GM19397 (cell line): ENCODE measurements at regions not wholly inside any gene's neighbourhood (a gene's known extent, or its start where the extent isn't known, plus 50 kb on each side); places are given as distances from the start of the nearest gene placed in this dataset.

Experiments used
- ATAC-seq: cut with Tn5 transposase; IDR thresholded peaks from one replicate; pipeline ENCODE4 v1.9.1; 2021; ENCODE audit warnings: mild to moderate bottlenecking, moderate library complexity; ENCODE audit not compliant: unreplicated experiment

GRCh38 chr14:59087711-59088110 is 100.8 kb upstream of the DAAM1 start:
- ATAC-seq, result no peak

DNA sequence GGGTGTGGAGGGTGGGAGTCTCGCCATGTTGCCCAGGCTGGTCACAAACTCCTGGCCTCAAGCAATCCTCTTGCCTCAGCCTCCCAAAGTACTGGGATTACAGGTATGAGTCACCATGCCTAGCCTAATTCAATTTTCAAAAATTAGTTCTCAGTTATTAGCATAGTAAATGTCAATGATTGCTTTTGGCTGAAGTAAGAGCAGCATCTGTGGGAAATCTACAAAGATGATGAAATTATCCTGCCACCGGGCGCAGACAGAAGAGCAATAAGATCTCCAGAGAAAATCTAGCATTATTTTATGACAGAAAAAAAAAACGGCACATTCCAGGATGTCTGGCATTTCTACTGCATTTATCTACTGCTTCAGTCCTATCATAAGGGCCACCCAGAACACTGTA is 97.9 kb upstream of the DAAM1 start:
- no peak for ATAC-seq

DNA sequence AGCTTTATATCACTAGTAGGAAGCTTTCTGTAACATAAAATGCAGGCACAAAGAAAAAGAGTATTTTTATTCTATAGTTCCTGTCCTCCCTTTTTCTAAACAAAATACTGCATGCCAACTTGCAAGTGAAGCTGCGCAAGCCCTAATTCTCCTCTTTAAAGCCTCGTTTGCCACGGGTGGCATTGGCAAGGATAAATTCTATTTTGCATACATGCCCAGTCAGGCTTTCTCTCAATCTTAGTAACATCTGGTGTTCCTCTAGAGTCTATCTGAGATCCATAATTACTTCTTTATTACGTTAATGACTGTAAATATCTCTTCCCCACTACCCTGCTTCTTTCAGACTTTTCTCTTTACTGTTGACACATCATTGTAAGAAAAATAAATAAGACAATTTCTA is 97.1 kb upstream of the DAAM1 start:
- no peak for ATAC-seq

DNA sequence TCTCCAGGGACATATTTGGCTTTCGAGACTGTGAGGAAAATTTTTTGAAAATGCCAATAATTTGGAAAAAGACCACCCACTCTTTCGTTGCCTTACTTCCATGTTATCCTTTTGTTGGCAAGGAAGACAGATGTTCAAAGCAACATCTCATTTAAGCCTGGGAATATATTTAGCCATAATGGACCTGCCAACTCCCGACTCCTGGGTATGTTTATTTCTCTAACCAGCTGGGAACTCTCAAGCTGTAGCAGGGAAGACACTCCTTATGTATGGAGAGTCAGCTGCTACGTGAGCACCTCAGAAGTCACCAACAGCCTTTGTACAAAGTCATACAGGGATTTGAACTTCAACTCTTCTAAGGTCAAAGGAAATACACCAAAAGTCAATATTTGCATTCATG is 96.5 kb upstream of the DAAM1 start:
- no peak for ATAC-seq

DNA sequence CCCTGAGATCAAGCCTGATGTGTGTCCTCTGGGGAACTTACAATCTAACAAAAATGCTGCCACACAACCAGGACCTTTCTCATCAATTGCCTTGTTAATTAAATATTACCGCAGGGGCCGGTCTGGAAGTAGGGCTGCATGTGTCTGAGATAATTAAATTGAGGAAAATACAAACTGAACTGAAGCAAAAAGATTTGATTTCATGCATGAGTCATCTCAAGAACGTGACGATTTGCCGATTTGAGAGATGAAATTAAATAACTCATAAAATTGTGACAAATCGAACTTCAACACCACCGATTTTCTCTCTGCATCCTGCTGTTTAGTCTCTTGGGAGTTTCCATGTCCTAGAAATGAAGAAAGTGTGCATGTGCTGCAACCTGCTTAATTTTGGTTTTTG is 94.6 kb upstream of the DAAM1 start:
- ATAC-seq, result no peak

- ATAC-seq, result no peak
Observed at GRCh38 chr14:59096303-59096702, 92.2 kb upstream of the DAAM1 start.

GRCh38 chr14:59097681-59098080 is 90.8 kb upstream of the DAAM1 start:
- no peak for ATAC-seq

DNA sequence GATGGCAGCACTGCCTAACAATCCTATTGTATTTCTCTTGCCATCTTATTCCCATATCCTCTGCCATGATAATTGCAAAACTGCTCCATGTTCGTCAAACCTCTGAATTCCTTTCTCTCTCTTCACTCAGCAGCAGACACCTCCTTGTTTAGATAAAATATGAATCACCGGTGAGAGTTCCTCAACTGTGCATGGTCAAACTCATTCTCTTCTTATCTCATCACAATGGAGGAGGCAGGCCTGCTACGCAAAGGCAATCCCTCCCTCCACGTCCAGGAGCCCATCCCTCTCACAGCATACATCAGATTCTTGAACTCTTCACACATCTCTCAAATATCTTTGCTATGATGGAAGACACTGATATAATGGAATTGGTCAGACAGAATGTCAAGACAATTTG is 90.1 kb upstream of the DAAM1 start:
- ATAC-seq, result no peak

GRCh38 chr14:59100205-59100604 is 88.3 kb upstream of the DAAM1 start:
- no peak for ATAC-seq

GRCh38 chr14:59101476-59101875 is 87.0 kb upstream of the DAAM1 start:
- no peak for ATAC-seq

DNA sequence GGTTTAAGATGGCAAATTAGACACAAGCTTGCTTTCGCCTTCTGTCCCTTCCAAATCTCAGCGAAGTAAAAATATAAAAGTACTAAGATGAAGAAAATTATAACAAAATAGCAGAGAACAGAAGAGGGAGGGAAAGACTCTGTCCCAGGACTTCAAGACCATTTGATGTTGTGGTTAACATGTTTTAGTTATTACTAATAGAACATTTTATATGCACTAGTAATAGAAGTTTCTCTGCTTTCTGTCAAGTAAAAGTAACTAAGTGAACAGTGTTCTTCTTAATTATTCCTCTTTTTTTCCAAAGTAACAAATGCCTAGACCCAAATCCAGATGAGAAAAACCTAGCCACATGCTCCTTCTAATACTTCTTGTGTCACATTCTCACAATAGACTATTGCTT is 85.1 kb upstream of the DAAM1 start:
- no peak for ATAC-seq

DNA sequence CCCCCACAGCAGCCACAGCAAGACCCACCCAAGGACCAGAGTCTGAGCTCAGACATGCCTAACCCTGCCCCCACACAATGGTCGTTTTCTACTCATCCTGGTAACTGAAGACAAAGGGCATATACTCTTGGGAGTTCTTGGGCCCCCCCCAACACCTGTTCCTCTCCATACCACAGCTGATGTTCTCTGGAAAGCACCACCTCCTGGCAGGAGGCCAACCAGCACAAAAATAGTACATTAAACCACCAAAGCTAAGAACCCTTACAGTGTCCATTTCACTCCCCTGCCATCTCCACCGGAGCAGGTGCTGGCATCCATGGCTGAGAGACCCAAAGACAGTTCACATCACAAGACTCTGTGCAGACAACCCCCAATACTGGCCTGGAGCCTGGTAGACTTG is 80.6 kb upstream of the DAAM1 start:
- no peak for ATAC-seq

DNA sequence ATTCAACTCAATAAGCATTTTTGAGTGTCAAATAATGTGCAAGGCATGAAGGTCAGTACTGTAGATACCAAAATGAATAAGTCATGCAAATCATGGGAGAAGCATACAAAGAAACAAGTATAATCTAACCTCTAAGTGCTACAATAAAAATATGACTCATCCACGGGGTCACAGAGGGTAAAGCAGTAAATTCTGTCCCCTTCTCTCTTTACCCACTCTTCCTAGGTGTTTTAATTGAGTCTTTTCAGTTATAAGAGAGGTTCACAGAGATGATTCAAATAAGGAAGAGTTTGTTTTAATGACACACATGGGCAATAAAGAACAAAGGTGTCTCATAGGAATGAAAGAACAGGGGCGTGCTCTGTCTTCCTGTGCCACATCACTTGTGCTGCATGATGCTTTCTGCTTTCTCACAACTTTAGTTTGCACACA is 71.5 kb upstream of the DAAM1 start:
- ATAC-seq, result no peak

DNA sequence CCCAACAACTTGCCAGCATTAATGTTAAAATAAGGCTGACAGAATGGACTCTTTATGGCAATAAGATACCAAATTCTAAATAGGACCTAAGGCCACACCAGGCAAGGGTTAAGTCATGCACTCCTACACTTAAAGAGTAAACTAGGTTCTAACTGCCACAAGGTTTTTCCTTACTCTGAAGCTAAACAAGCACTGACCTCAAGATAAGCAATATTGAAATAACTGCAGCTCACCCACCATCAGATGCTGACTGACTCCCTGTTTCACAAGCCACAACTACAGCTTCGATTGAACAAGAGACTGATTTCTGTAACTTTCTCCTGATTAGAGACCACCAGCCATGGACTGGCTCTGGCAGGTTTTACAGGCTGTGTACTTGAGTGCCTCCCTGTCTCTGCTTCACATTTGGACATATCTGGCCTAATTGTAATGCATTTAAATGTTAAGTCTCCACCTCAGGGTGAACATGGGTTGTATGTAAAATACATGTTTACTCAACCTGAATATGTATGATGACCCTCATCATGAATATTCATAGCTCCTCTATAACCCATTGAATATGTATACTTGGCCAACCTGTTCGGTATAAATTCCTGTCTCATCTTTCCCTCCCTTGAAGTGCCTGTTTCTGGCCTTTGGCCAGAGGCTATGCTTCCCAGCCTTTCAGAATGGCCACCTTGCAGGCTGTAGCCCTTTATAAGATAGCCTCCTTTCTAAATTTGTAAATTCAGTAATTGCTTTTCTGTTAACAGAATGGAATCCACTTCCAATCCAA is 70.5 kb upstream of the DAAM1 start:
- ATAC-seq, result no peak

DNA sequence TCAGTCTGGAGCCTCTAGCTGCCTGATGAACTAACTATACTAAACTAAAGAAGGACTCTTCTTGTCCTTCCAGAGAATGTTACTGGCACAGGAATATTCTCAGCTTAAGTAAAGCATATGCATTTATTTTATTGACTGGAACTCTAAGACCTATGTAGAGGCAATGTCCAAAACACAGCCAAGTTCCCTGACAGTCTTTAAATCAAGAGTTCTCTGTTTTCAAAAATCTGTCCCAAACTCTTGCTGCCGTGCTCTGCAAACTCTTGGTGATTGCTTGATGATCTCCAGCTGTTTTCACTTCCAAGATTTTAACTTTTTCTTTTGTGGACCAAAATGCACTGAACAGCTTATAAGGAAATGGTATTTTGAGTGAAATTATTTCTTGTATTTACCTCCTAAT is 67.5 kb upstream of the DAAM1 start:
- ATAC-seq, result no peak

- no peak for ATAC-seq
Observed at GRCh38 chr14:59123531-59123930, 64.9 kb upstream of the DAAM1 start.

DNA sequence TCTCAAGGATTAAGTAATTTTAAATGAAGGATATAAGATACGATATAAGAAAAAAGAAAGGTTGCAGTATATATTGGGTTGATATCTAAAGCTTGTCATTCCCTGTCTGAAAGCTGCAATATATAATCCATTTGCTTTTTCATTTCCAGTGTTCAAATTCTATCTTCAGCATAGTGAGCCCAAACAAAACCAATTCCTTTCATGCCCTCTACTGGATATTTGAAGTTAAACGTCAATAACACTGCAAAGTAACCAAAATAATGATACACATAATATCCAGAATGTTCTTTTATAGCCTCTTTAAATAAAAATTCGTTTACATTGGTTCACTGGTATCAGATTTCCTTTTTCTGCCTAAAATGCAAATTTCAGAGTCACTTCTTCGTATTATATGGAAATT is 64.5 kb upstream of the DAAM1 start:
- ATAC-seq, result no peak

GRCh38 chr14:59125156-59125555 is 63.3 kb upstream of the DAAM1 start:
- no peak for ATAC-seq

DNA sequence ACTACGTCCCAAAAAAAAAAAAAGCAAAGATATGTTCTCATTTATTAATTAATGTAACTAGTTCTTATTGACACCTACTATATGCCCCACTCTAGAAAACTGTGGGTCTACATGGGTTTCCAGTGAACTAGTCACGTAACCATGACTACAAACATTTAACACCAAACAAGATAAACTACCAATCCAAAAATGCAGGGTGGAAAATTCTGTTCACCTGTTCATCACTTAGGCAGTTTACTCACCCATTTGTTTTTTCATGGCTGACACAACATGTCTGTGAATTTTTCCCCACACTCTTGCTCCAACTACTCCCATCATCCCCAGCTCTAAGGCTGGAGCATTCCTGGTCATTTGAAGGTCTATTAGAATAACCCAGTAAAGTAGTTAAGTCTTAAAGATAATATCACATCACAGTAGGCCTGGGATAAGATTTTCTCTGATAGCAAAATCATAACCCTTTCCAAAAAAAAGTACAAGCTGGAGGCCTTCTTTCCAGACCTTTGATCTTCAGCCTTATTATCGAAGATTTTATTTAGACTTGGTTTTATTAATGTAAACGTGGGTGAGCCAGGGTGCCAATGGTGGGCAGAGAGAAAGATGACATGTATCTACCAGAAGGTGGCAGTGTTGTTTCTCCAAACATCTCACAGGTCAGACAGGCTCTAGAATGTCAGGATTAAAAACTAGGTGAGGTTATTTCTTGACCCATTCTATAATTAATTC is 61.6 kb upstream of the DAAM1 start:
- peak; percentile 61 for ATAC-seq

- no peak for ATAC-seq
Observed at GRCh38 chr14:59127437-59127732, 61.1 kb upstream of the DAAM1 start.

DNA sequence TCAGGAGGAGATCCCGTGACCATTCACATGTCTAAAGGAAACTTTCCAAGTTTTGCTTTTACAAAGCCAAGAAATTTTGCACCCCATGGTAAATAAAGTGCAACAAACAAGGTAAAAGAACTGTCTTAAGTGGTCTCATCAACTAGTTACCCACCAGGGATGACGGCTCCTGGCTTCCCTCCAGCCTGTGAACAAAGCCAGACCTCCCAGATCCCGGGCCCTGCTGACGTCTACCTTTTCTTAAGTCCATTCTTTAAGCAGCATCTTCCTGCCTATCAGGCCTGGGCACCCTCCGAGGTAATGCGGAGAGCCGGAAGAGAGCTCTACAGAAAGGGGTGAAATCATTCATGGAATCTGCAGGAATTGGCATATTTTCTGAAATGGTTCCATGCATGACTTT is 58.0 kb upstream of the DAAM1 start:
- ATAC-seq, result no peak

DNA sequence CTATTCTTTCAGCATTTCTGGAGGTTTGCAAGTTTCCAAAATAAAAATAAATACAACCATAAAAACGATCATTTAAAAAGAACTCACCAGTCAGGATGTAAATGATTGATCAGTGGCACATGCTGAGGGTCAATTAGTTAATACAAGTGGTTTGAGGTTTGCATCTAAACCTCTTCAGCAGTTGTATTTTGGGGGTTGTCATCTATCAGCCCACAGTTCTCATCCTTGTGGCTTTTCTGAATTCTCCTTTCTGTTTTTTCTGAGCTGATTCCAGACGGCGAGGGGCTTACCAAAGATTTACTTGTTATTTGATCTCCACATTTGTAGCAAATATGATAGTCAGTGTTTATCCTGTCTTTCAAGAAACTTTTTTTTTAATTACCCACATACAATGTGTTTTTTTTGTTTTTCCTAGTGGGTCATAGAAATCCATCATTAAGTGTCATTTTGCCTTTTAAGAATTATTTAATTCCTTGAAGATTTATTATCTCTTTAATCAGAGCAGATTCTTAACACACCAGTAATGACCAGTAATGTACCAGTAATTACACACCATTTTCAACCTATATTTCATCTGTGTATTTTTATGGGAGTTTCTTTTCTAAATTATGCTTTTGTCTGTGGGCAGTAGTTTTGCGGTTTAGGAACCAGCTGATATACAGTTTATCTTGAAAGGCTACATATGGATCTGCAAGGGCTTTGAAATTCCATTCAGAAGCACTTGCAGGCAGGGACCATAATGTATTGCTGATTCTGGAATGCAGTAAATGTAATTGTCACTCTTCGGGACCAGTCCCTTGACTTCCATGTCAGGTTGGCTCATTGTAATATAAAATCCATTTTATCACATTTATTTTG is 56.3 kb upstream of the DAAM1 start:
- no peak for ATAC-seq
